PC-9 (cell line): ENCODE measurements at regions not wholly inside any gene's neighbourhood (a gene's known extent, or its start where the extent isn't known, plus 50 kb on each side); places are given as distances from the start of the nearest gene placed in this dataset.

Experiments
- EZH2 ChIP-seq: fragments of 200-600 bp; sonication (generic); IDR thresholded peaks from 2 replicates; pipeline ENCODE4 v1.8.0; 2017; ENCODE audit warnings: antibody characterized with exemption, low read depth
- TF ChIP-seq, protein P1 (sequence below): fragments of 200-600 bp; sonication (generic); conservative IDR thresholded peaks from 2 replicates; pipeline ENCODE4 v1.6.1; 2017; ENCODE audit warnings: mixed run types, antibody characterized with exemption, mild to moderate bottlenecking, moderate library complexity

DNA sequence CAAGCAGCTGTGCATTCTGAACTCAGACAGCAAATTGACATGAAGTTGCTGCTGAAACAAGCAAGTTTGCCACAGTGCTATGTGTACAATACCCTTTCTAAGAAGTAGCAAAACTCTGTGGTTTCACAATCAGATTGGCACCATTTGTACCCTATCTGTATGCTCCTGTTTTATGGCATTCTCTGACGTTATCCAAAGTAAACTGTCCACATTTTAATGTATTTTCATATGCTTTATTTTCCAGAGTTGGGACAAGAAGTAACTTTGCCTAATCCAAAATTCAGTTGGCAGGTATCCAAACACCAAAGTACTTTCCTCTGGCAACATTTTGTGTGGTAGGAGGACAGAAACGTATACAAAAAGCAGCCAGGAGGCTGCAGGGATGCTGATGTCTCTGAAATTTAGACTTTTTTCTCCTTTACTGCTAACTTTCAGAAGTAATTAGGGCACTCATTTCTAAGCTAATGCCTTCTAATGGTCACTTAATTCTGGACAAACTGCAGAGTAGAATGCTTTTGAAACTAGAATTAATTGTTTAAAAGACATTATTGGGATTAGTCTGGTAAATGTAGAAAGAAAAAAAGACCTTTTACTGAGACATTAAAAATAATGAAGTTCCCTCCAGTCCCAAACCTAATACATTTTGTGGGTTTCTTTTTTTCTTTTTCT is 414.7 kb upstream of the NRP1 start:
- TF ChIP-seq, protein P1, sequence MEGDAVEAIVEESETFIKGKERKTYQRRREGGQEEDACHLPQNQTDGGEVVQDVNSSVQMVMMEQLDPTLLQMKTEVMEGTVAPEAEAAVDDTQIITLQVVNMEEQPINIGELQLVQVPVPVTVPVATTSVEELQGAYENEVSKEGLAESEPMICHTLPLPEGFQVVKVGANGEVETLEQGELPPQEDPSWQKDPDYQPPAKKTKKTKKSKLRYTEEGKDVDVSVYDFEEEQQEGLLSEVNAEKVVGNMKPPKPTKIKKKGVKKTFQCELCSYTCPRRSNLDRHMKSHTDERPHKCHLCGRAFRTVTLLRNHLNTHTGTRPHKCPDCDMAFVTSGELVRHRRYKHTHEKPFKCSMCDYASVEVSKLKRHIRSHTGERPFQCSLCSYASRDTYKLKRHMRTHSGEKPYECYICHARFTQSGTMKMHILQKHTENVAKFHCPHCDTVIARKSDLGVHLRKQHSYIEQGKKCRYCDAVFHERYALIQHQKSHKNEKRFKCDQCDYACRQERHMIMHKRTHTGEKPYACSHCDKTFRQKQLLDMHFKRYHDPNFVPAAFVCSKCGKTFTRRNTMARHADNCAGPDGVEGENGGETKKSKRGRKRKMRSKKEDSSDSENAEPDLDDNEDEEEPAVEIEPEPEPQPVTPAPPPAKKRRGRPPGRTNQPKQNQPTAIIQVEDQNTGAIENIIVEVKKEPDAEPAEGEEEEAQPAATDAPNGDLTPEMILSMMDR = no peak
- no peak for TF ChIP-seq EZH2
